IMR-90 (cell line): ENCODE measurements at regions not wholly inside any gene's neighbourhood (a gene's known extent, or its start where the extent isn't known, plus 50 kb on each side); places are given as distances from the start of the nearest gene placed in this dataset.

Experiments used
- ATAC-seq: fragments of 200-7000 bp; cut with Tn5 transposase; 2 replicates; pipeline ENCODE4 v1.9.1; 2020; ENCODE audit warnings: low read depth, mild to moderate bottlenecking, moderate library complexity
- BruUV-seq: library from RNA; stranded (reverse); fragments of 400-500 nt; replicated peaks from 2 replicates; lab custom pipeline; 2021; lab: Mats Ljungman, UMichigan
- CTCF ChIA-PET: fragments of 300-600 bp; formaldehyde crosslinking; extraction: SDS; loops from one replicate; lab custom pipeline; 2021; ENCODE audit warnings: antibody characterized with exemption; lab: Yijun Ruan, JAX
- POLR2A ChIA-PET: fragments of 300-600 bp; sonication (Branson Sonifier 250); formaldehyde crosslinking; loops from one replicate; lab custom pipeline; 2022; ENCODE audit warnings: antibody characterized with exemption; ENCODE audit not compliant: unreplicated experiment; lab: Charles Lee
- DNase-seq: peaks from one replicate; pipeline ENCODE4 v3.0.0; 2013
- H2AFZ ChIP-seq: replicated peaks from 2 replicates; pipeline ENCODE3; 2013; ENCODE audit warnings: low read length, mild to moderate bottlenecking; ENCODE audit not compliant: poor library complexity
- H2AK5ac ChIP-seq: 2 replicates; pipeline ENCODE4 v1.6.1; 2013; ENCODE audit warnings: low read depth, low read length, inconsistent platforms
- H2AK9ac ChIP-seq: replicated peaks from 2 replicates; pipeline ENCODE3; 2013; ENCODE audit warnings: mild to moderate bottlenecking, low read depth, low read length, moderate library complexity; ENCODE audit not compliant: poor library complexity
- H2BK120ac ChIP-seq: 2 replicates; pipeline ENCODE4 v1.6.1; 2013; ENCODE audit warnings: low read depth, low read length, inconsistent platforms
- H2BK15ac ChIP-seq: 3 replicates; pipeline ENCODE4 v1.6.1; 2013; ENCODE audit warnings: low read depth, low read length, inconsistent platforms
- H2BK20ac ChIP-seq: 2 replicates; pipeline ENCODE4 v1.6.1; 2013; ENCODE audit warnings: low read depth, mild to moderate bottlenecking, inconsistent platforms, low read length, moderate library complexity
- H2BK5ac ChIP-seq: 2 replicates; pipeline ENCODE4 v1.6.1; 2013; ENCODE audit warnings: mild to moderate bottlenecking, low read depth, low read length, inconsistent platforms; ENCODE audit not compliant: poor library complexity, severe bottlenecking
- H3K14ac ChIP-seq: replicated peaks from 2 replicates; pipeline ENCODE4 v1.6.1; 2013; ENCODE audit warnings: low read depth, low read length, inconsistent platforms
- H3K18ac ChIP-seq: 2 replicates; pipeline ENCODE4 v1.6.1; 2013; ENCODE audit warnings: low read depth, low read length, control low read depth
- H3K23ac ChIP-seq: 2 replicates; pipeline ENCODE4 v1.6.1; 2013; ENCODE audit warnings: low read depth, low read length, inconsistent platforms
- H3K27ac ChIP-seq: 2 replicates; pipeline ENCODE4 v1.5.1; 2013; ENCODE audit warnings: mild to moderate bottlenecking, control low read depth, low read length; ENCODE audit not compliant: insufficient read depth
- H3K27me3 ChIP-seq: 2 replicates; pipeline ENCODE4 v1.6.1; 2013; ENCODE audit warnings: low read length; ENCODE audit not compliant: control insufficient read depth, insufficient read depth
- H3K36me3 ChIP-seq: 2 replicates; pipeline ENCODE4 v1.6.1; 2013; ENCODE audit warnings: low read length, mixed read lengths; ENCODE audit not compliant: control insufficient read depth, insufficient read depth
- H3K4ac ChIP-seq: 2 replicates; pipeline ENCODE4 v1.6.1; 2013; ENCODE audit warnings: low read depth, low read length, inconsistent platforms
- H3K4me1 ChIP-seq: 2 replicates; pipeline ENCODE4 v1.6.1; 2013; ENCODE audit warnings: low read length, mixed read lengths; ENCODE audit not compliant: control insufficient read depth, insufficient read depth
- H3K4me2 ChIP-seq: 2 replicates; pipeline ENCODE4 v1.6.1; 2013; ENCODE audit warnings: low read depth, mild to moderate bottlenecking, control low read depth, low read length, moderate library complexity
- H3K4me3 ChIP-seq: 2 replicates; pipeline ENCODE4 v1.5.1; 2013; ENCODE audit warnings: low read depth, mild to moderate bottlenecking, control low read depth, low read length, moderate library complexity; ENCODE audit not compliant: insufficient read depth
- H3K56ac ChIP-seq: 2 replicates; pipeline ENCODE4 v1.6.1; 2013; ENCODE audit warnings: low read length, inconsistent platforms; ENCODE audit not compliant: insufficient read depth; ENCODE audit errors: extremely low read depth
- H3K79me1 ChIP-seq, 2 experiments: 2 replicates each; pipeline ENCODE4 v1.6.1; 2013; ENCODE audit warnings: low read length in 2 of 2, inconsistent platforms in 1 of 2, low read depth in 1 of 2
- H3K9ac ChIP-seq: 2 replicates; pipeline ENCODE4 v1.6.1; 2013; ENCODE audit warnings: low read depth, low read length, control low read depth
- H3K9me1 ChIP-seq: 2 replicates; pipeline ENCODE4 v1.6.1; 2013; ENCODE audit warnings: low read length, inconsistent platforms; ENCODE audit not compliant: insufficient read depth
- H3K9me3 ChIP-seq: 2 replicates; pipeline ENCODE4 v1.6.1; 2013; ENCODE audit warnings: low read length; ENCODE audit not compliant: control insufficient read depth, insufficient read depth
- H4K20me1 ChIP-seq: 2 replicates; pipeline ENCODE4 v1.6.1; 2013; ENCODE audit warnings: low read length, inconsistent platforms; ENCODE audit not compliant: insufficient read depth
- H4K5ac ChIP-seq: 2 replicates; pipeline ENCODE4 v1.6.1; 2013; ENCODE audit warnings: mild to moderate bottlenecking, low read depth, low read length, control low read depth
- H4K8ac ChIP-seq, 2 experiments: 2 replicates each; pipeline ENCODE4 v1.6.1; 2013; ENCODE audit warnings: low read depth in 2 of 2, low read length in 2 of 2, control low read depth in 1 of 2, inconsistent platforms in 1 of 2
- H4K91ac ChIP-seq: 2 replicates; pipeline ENCODE4 v1.6.1; 2013; ENCODE audit warnings: low read depth, low read length, inconsistent platforms; ENCODE audit not compliant: insufficient read depth
- CEBPB ChIP-seq: IDR thresholded peaks from 2 replicates; pipeline ENCODE4 v1.6.1; 2012; ENCODE audit warnings: low read depth, low read length, improper control_type of control experiment
- CHD1 ChIP-seq: IDR thresholded peaks from 2 replicates; pipeline ENCODE4 v1.6.1; 2012; ENCODE audit warnings: low read depth, low read length, improper control_type of control experiment
- MAZ ChIP-seq: IDR thresholded peaks from 2 replicates; pipeline ENCODE4 v1.6.1; 2012; ENCODE audit warnings: low read depth, mild to moderate bottlenecking, low read length, improper control_type of control experiment, moderate library complexity, borderline replicate concordance
- POLR2A ChIP-seq: IDR thresholded peaks from 2 replicates; pipeline ENCODE4 v1.6.1; 2012; ENCODE audit warnings: mild to moderate bottlenecking, low read depth, low read length
- WGBS, 2 experiments: methylation state at CpG; one replicate each; pipeline versions ENCODE4 v1.1.5 to v1.1.7; 2013; ENCODE audit warnings: missing lambda C conversion rate in 2 of 2; ENCODE audit not compliant: insufficient read length in 1 of 2; ENCODE audit errors: extremely low coverage in 2 of 2; 5-methylcytosine and 5-hydroxymethylcytosine counted together
- dilution Hi-C: fragments of 300-500 bp; cut with HindIII; formaldehyde crosslinking; loops from one replicate; pipeline ENCODE4 v1.14.3; 2018; ENCODE audit warnings: low sequenced_read_pairs; ENCODE audit not compliant: unreplicated experiment
- in situ Hi-C: fragments of 300-500 bp; cut with MboI; formaldehyde crosslinking; loops from 3 replicates; pipeline ENCODE4 v1.14.3; 2019; ENCODE audit warnings: low sequenced_read_pairs, inconsistent platforms, mixed read lengths
- intact Hi-C: fragments of 100-400 bp; cut with micrococcal nuclease; formaldehyde crosslinking; loops from 2 replicates; pipeline ENCODE4 v1.10.0; 2022
- TF ChIP-seq, protein P1 (sequence below): conservative IDR thresholded peaks from 2 replicates; pipeline ENCODE4 v1.5.1; 2012; ENCODE audit warnings: mild to moderate bottlenecking, low read depth, low read length, improper control_type of control experiment
- TF ChIP-seq, protein P2 (sequence below): fragments of 150-350 bp; IDR thresholded peaks from 2 replicates; pipeline ENCODE4 v1.6.1; 2017; ENCODE audit warnings: mild to moderate bottlenecking, antibody characterized with exemption, low read length, low read depth

DNA sequence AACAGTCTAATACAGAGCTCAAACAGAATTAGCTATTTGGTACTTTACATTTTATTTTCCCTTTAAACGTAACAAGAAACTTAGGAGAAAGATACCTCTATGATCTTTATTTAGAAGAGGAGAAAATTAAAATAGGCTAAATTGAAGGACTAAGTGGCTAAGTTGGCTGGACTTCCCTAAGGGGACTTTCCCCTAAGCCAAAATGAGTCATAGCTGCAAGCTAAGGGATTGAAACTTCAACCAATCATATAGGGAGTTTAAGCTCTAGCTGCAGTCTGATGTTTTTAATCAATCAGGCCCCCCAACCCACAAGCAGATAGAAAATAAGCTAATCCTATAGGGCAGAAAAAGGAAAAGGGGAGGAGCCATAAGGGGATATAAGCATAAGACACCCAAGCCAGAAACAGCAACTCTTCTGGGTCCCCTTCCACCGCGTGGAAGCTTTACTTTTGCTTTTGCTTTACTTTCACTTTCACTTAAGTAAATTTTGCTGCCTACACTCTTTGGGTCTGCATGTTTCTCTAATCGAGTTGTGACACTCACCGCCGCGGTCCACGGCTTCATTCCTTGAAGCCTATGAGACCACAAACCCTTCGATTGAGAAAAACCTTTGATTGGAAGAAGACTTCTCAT, 1108.5 kb upstream of the EPHA6 start:
- no peaks in the 10 kb centered on the region for H3K27me3 ChIP-seq
- TF ChIP-seq CEBPB (no peak), POLR2A (no peak), MAZ (no peak), CHD1 (no peak)
- TF ChIP-seq, protein P1, sequence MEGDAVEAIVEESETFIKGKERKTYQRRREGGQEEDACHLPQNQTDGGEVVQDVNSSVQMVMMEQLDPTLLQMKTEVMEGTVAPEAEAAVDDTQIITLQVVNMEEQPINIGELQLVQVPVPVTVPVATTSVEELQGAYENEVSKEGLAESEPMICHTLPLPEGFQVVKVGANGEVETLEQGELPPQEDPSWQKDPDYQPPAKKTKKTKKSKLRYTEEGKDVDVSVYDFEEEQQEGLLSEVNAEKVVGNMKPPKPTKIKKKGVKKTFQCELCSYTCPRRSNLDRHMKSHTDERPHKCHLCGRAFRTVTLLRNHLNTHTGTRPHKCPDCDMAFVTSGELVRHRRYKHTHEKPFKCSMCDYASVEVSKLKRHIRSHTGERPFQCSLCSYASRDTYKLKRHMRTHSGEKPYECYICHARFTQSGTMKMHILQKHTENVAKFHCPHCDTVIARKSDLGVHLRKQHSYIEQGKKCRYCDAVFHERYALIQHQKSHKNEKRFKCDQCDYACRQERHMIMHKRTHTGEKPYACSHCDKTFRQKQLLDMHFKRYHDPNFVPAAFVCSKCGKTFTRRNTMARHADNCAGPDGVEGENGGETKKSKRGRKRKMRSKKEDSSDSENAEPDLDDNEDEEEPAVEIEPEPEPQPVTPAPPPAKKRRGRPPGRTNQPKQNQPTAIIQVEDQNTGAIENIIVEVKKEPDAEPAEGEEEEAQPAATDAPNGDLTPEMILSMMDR: no peak
- TF ChIP-seq, protein P2, sequence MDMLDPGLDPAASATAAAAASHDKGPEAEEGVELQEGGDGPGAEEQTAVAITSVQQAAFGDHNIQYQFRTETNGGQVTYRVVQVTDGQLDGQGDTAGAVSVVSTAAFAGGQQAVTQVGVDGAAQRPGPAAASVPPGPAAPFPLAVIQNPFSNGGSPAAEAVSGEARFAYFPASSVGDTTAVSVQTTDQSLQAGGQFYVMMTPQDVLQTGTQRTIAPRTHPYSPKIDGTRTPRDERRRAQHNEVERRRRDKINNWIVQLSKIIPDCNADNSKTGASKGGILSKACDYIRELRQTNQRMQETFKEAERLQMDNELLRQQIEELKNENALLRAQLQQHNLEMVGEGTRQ: no peak
- no peak overlapping the region for H3K18ac ChIP-seq
- H2AFZ ChIP-seq: no peak overlapping the region
- ATAC-seq (no peak), DNase-seq (no peak)
- no peak overlapping the region for H2AK5ac ChIP-seq
- WGBS, 2 experiments: 93% methylated on average over 2 of the region's 9 CpGs; no CpG with 5 or more reads in 1 of the 2 experiments
- no peaks in the 10 kb centered on the region for H4K20me1 ChIP-seq
- H4K91ac ChIP-seq: no peak overlapping the region
- ChIA-PET CTCF (no interaction called here), POLR2A (no interaction called here)
- H3K79me1 ChIP-seq: no peaks in the 10 kb centered on the region
- H4K5ac ChIP-seq: no peak overlapping the region
- no peak overlapping the region for H3K14ac ChIP-seq
- H3K4ac ChIP-seq: no peak overlapping the region
- H3K56ac ChIP-seq: no peak overlapping the region
- dilution Hi-C loops (no loop called here), intact Hi-C loops (no loop called here), in situ Hi-C loops (no loop called here)
- H3K4me3 ChIP-seq: no peak overlapping the region
- H3K23ac ChIP-seq: no peak overlapping the region
- no TSS peak for BruUV-seq
- no peak overlapping the region for H2AK9ac ChIP-seq
- H2BK20ac ChIP-seq: no peak overlapping the region
- H2BK15ac ChIP-seq: no peak overlapping the region
- H3K27ac ChIP-seq: no peak overlapping the region
- no peak overlapping the region for H3K4me2 ChIP-seq
- no peak overlapping the region for H2BK5ac ChIP-seq
- H3K9ac ChIP-seq: no peak overlapping the region
- H4K8ac ChIP-seq: no peak overlapping the region
- no peaks in the 10 kb centered on the region for H3K36me3 ChIP-seq
- H3K9me3 ChIP-seq: peaks cover 2% of the 10 kb centered on the region; the same call in 1 of the 2 replicates
- no peak overlapping the region for H2BK120ac ChIP-seq
- H3K4me1 ChIP-seq: no peaks in the 10 kb centered on the region
- no peaks in the 10 kb centered on the region for H3K9me1 ChIP-seq
